Stimulated activated CD4-positive, alpha-beta T cell treated with anti-CD3 and anti-CD28 coated beads, Interleukin-12 subunit alpha, Interleukin-12 subunit beta, amount 100 ng/mL, for 48 hours (primary cell): ENCODE measurements at regions not wholly inside any gene's neighbourhood (a gene's known extent, or its start where the extent isn't known, plus 50 kb on each side); places are given as distances from the start of the nearest gene placed in this dataset.

Experiments used
- DNase-seq, 3 donors: peaks; one replicate each; pipeline ENCODE4 v3.0.0-alpha.2; 2020; ENCODE audit warnings: low read depth in 2 of 3, low spot score in 1 of 3

DNA sequence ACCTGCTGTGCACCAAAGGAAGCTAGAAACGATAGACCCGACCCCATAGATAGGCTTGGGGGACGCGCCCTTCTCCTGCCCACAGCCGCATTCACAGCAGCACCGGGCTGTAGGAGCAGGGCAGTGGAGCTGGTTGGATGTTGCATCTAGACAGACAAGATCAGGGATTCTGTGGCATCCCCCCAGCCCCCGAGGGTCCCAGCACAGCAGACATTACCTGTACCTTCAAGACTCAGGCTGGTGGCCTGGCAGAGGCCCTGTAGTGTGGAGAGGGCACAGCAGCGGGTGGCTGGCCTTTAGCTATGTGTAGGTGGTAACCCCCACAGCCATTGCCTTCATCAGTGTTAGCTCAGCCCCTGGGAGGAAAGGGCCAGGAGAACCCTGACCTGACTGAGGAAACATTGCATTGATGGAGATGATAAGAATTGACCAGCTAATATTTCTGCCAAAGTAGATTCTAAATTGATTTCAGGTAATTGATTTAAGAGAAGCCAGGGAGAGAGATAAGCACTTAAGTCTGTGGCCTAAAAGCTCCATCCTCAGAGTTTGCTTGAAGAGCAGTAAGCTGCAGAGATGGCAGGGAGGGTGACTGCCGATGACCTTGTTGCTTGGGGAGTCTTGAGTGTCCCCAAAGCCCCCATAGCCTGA, 269.4 kb downstream of the TLE3 start:
- DNase-seq, result no peak

DNA sequence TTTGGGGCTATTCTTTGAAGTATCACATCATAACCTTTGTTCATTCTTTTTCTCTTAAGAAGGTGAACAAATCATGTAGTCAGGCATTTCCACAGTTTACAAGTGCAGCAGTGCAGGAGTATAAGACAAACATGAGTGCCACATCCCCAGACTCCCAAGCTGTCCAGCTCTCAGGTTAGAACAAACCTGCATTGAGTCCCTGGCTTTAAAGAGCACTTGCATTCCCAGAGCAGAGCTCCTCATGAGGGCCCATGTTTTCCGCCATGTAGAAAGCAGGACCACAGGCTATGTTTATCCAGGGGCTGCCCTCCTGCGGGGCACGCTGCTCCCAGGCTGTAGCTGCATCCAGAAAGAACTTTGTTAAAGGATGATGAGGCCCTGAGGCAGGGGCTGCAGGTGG, 267.7 kb downstream of the TLE3 start:
- DNase-seq, result no peak

DNA sequence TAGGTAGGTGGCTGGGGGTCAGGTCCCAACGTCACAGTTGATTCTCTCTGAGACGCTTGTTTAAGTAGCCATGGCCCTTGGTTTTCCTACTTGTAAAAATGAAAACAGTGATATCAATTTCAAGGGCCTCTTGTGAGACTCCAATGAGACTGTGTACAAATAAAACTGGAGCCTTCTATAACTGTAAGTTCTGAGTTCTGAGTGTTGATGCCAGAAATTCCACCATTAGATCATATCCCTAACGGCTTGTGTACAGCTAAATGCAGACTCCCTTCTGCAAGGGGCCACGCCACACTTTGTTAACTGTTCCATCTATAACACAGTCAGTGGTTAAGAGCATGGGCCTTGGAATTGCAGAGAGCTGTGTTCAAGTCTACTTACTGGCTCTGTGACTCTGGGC, 267.3 kb downstream of the TLE3 start:
- DNase-seq, result no peak

DNA sequence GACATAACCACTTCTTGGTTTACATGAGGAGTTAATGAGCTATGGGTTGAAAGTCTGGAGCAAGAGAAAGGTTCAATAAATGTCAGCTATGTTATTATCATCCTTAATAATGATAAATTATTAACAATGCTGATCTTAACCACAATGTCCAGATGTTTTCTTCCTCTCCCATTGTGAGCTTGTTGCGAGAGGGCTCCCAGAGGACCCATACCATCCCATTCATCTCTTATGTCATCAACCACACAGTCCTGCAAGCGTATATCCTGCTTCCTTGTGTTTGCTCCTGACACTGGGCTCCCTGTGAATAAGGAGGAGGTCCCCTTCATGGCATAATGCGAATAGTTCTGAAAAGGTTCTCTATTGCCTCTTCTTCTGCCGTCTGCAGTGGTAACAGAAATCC, 266.8 kb downstream of the TLE3 start:
- no peak for DNase-seq

DNA sequence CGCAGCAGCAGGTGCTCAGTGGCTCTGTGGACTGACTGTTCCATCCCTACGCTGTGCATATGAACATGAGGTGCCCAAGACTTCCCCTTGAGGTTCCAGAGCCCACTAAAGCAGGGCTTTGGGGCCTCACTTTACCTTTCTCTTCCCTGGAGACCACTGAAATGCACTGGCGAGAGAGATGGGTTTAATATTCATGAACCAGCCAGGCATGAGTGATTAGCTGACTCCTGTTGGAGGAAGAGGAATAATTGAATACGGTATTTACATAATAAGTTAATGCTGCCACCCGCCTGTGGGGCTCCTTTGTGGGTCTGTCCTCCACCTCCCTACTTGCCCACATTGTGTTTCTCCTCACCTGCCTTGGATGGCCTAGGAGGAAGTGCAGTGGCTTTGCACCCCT, 263.4 kb downstream of the TLE3 start:
- DNase-seq, result no peak

DNA sequence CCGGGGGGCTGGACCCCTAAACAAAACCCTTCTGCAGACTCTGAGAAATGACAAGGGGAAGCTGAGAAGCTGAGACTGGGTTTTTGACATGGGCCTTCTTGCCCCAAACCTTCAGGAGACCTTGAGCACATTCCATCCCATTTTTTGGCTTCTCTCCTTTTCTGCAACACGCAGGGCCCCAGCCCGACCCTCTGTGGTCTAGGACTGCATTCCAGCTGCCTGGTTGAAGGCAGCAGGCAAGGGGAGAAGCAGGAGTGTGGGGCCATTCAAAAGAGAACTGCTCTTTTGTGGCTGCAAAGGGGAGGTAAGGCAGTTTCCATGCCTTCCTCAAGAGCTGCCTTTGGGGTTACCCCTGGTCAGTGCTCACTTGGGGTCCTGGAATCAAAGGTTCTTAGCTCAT, 263.0 kb downstream of the TLE3 start:
- DNase-seq, result no peak

DNA sequence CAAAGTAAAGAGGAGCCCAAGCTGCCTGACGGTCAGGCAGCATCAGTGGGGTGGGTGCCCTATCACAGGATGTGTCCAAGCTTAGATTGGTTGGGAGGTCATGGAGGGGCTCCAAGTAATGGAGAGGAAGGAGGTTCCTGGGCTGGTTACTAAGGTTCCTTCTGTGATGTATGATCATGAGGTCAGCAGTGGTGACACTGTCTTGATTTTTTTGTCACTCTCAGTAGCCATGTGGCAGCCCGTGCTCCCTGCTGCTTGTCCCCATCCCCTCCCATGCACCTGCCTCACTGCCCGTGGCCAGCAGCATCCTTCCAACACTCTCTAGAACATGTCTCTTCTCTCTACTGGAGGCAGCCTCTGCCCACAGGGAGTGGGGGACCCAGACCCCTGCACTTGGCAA, 261.7 kb downstream of the TLE3 start:
- DNase-seq, result no peak

DNA sequence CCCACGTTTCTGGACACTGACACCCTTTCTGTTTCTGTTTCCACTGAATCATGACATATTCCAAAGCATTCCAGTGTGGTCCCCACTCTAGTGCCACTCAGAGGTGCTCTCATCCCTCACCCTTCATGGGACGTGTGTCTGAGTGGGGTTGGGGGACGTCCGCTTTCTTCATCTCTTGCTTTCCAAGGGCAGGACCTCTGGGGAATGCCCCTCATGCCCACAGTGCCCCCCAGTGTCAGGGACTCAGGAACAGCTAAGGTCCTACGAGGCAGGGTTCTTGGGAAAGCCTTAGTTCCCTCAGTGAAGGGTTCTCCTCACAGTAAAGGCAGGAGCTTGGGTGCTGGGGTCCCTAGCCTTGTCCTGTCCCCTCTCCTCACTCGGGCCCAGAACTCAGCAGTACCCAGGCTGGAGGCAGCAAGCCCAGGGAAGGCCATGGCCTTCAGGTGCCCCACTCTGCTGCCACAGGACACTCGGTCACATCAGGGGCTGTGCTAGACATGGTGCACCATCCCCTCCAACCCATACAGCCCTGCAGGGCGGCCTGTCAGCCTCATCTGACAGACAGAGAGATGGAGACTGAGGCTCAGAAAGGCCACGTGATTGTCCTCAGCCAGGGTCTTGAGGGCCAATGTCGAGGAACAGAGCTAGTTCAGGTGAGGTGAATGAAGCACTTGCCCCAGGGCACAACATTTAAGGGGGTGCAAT, 261.0 kb downstream of the TLE3 start:
- no peak for DNase-seq

DNA sequence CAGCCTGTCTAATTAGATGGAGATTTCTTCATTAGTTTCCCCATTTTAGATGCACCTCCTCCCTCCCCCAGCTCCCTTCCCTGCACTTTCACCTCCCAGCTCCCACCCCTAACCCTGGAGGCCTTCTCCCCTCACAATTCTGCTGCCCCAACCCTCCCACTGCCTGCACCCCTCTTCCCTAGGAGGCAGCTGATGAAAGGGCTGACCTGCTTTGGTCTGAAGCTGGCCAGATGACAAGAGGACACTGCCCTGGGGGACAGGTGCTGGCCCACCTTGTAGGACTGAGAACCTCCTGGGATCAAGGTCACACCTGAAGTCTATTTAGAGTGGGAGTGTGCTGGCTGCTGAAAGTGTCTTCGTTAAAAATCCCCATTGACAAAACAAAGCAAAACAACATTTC, 259.4 kb downstream of the TLE3 start:
- no peak for DNase-seq

DNA sequence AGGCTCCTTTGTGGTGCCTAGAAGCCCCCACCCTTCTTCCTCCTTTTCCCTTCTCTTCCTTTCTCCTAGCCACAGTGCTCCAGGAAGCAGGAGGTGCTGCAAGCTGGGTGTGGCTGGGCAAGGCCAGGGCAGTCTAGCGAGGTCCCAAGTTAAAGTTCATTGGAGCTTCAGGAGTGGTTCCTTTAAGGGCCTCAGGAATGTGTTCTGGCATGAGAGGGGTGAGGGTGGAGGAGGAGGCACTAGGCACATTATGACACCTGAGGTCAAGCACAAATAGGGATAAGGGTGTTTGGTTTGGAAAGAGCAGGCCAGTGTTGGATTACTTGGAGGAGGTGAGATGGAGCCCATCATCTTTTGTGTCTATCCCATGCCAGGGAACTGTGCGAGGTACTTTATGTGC, 258.7 kb downstream of the TLE3 start:
- no peak for DNase-seq

DNA sequence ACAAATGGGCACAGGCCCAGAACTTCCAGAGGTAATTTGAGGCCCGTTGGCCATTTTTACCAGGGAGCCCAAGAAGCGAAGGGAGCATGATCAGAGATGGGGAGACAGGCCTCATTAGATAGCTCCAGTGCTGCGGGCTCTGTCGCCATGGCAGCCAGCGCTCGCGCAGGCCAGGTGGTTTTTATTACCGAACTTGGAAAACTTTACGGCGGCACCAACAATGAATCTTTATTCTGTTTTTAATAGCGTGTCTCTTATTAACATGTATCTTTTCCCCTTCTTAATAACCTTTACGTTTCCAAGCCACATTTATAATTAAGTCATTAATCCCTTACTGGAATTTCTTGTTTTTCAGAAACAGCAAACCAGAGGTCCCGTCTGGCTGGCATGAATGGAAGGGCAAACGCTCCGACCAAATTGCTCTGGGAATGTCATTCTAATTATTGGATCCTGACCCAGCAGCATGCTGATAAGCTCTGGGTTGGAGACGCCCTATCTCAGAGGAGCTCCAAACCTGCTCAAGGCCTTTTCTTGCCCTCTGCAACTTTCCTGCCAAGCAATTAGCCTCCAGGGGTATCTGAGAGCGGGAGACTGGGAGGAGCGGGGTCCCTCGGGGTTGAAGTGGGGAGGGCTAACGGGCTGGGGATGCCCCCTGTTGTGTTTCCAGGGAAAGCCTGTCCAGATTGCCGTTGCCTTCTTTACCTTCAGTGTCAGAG, 256.4 kb downstream of the TLE3 start:
- DNase-seq, result no peak

DNA sequence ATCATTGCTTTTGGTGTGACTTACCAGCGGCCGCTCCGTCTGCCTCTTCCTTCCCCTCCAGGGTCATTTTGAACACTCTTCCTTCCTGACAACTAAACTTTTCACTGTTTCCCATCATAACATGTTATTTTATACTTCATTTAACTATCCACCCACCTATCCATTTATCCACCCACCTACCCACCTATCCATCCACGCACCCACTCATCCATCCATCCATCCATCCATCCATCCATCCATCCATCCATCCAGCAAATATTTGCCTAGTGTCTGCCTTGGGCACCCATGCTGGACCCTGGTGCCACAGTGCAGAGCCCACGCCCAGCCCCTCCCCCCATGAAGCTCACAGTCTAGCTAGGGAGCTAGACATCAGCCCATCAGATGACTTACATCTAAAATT, 254.9 kb downstream of the TLE3 start:
- DNase-seq, result no peak

DNA sequence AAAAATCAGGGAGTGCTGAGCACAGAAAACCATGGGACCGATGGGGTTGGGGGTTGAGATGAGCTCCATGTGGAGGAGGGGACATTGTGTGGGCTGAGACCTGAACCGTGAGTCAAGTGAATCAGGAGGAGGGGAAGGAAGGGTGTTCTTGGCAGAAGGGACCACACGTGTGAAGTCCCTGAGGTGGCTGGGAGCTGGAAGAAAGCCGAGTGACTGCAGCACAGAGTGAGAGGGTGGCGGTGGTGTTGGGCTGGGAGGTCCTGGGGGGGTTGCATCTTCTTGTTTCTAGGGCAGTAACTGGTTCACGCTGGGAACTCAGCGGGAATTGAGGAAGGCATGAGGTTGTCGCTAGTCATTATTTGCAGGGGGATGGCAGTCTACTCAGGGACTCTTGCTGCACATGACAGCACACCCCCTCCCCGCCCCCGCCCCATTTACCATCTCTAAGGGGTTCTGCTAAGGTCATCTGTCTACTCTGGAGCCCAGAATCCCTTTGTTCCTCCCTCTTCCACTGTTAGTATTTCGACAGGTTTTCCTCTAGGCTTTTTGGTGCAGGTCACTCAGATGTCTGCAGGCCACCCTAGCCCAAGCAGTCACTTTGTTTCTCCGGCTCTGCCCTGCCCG, 254.3 kb downstream of the TLE3 start:
- DNase-seq, result no peak

DNA sequence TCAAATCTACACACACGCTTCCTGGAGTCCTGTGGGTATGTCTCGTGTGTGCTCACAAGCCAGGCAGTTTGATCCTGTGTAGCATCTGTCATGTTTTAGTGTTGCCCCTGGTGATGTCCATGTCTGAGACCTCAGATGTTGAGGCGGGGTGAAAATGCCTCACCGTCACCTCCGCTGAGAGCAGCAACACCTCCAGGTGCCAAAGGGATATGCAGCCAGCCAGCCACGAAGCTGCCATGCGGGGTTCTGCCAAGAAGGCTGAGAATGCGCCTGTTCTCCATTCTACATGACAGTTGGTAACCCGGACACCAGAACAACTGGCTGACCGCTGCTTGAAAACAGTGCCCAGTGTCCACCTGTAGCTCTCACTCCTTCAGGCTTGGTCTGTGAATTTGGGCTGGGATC, 253.8 kb downstream of the TLE3 start:
- DNase-seq, result no peak

DNA sequence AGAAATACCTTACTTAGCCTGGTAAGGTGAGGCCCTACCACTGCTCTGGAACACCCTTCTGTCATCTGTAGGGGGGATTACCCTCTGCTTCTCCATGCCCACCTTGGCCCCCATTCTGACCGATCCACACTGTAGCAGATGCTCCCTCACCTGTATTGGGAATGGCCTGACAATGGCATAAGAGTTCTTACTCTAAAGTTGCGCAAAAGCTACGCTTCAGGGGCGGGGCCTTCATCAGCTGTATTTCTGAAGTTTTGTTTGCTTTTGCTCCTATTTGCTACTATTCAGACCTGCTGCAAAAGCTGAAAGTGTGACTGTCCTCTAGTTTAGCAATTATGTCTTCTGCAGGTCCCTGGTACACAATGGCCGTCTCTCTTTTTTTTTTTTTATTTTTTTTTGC, 252.6 kb downstream of the TLE3 start:
- no peak for DNase-seq

DNA sequence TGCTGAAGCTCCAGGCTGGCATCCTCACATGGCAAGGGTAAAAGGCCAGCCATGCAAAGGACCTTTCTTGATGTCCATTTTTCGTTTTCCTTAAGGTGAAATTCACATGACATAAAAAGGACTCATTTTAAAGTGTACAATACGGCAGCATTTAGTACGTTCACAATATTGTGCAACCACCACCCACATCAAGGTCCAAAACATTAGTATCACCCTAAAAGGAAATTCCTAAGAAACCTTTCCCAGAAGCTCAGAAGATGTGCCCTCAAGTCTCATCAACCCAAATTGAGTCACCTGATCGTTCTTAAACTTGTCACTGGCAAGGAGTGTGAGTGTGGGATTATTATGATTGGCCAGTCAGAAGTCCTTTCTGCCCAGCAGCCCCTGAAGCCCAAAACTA, 250.1 kb downstream of the TLE3 start:
- DNase-seq, result no peak

DNA sequence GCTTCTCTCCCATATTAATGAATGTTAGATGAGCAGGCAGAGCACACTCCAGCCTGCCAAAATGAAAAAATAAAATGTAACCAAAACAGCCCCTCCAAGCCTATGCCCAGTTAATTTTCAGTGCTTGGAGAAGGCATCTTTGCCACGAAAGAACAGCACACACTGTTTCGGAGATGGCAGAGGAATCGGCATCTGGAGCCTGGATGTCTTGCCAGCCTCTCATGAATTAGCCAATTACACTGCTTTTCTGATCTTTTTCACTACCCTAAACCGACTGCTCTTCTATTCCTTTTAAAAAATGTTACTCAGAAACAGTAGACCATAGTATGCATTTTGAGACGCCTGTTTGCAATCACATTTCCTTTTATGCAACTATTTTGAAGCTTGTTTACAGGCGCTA, 249.6 kb downstream of the TLE3 start:
- no peak for DNase-seq

DNA sequence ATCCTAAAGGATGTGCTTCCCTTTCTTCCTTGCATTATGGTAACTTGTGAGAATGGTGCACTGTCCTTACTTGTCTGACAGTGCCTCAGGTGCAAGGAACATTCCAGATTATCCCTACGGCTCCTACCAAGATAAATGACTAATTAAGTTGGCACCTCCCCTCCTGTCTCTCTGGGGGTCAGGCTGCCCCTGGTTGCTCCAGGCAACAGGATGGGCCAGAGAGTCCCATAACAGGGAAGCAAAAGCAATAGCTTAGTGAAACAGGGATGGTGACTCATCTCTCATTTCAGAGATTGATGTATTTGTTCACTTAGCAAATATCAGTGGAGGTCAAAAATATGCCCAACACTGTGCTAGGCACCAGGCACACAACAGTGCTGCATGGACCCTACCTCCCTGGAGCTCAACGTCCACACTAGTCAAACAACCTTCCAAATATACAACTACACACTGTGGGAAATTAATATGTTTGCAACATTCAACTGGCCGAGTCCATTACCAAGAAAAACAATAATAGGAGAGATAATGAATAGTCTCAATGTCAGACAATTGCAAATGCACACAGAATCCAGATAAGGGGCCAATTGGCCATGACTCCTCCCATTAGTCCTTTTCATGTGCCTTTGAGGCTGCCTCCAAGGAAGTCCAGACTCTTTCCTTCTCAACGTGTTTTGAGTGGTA, 249.0 kb downstream of the TLE3 start:
- DNase-seq, result no peak

DNA sequence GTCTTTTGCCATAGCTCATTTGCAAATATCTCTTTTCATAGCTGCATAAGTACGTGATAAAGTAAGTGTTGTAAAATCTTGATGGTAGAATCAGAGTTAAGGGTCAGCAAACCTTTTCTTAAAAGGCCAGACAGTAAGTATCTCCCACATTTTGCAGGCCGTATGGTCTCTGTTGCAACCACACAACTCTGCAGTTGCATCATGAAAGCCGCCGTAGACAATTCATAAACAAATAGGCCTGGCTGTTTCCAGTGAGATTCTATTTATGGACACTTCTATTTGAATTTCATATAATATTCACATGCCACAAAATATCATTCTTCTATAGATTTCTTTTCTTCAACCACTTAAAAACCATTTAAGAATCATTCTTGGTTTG, 248.5 kb downstream of the TLE3 start:
- DNase-seq, result no peak

DNA sequence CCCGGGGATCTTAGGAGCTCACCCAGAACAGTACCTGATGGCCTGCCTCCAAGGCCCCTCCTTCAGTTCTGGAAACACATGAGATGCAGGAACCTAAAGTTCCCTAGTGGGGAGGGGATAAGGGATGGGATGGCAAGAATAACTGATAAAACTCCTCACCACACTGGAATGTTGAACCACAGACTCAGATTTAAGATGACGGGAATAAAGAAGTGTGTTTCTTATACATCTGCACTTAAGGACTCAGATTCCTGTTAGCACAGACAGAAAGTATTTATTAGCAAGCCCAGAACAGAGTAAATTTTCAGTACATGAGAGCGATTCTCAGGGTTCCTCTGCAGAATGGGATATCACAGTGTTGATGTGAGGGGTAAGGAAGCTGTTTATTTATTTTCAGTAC, 245.2 kb downstream of the TLE3 start:
- no peak for DNase-seq

DNA sequence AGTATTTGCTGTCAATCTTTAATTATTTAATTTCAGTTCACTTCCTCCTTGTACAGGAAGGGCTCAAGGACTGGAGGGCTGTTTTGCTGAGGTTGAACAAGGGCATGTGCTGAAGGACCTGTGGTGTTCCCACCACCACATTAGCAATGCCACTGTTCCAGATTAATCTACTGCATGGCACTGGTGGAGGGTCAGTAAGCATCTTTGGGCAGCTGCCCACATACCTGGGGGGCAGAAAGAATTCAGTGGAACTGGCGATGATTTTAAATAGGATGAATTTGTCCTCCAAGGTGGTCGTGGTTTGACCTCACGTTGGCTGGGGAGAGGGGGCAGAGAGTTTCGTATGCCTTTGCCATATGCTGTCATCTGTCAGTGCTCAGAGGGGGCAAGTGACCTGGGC, 244.8 kb downstream of the TLE3 start:
- DNase-seq, result no peak

DNA sequence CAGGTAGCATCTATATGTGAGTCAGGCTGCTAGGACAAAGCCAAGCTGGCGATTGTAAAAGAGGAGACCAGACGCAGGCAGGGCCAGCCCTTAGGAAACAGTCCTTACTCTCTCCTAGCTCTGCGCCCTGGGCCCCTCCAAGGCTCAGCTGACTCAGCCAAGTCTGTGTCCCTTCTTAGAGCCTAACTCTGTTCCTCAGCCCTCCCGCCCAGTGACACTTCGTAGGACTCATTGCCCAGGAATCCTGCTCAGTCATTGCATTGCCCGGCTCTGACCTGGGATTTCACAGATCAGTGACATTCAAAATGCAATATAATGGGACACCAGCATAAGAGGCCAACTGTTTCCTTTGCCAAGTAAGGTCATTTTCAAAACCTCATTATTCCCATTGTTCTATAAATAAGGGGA, 244.2 kb downstream of the TLE3 start:
- DNase-seq, result no peak
